ENCODE measurements at regions not wholly inside any gene's neighbourhood (a gene's known extent, or its start where the extent isn't known, plus 50 kb on each side); places are given as distances from the start of the nearest gene placed in this dataset.
"Not testable (repeated sequence)": the region's sequence is repeated elsewhere in the genome, so short reads cannot be mapped to it uniquely, and the experiment has no call there.

DNA sequence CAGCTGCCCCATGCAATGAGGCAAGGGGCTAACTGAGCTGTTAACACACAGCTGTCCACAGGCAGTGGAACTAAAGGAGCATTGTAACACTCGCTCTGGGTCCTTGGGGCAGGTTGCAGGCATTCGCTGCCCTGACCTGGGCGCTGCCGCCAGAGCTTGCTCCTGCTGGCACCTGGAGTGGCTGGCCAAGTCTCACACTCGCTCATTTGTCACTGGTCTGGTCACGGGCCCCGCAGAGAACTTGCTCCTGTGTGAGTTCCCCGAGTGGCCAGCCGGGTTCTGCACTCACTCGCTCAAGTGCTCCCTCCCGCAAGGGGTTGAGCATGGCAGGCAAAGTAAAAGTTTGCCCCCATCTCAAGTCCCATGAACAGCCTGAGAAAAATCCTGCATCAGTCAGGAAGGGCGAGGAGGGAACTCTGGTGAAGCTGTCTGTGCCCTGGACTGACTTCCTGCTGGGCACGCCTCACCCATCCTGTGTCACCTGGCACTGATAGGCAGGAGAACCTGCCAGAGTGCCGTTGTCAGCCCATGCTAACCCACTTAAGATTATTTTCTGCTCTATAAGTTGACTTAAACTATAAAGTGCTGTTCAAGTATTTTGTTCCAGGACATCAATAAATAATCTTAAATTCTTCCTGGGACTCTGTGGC, 934.8 kb upstream of the GYPC start:
- no peak for DNase-seq

DNA sequence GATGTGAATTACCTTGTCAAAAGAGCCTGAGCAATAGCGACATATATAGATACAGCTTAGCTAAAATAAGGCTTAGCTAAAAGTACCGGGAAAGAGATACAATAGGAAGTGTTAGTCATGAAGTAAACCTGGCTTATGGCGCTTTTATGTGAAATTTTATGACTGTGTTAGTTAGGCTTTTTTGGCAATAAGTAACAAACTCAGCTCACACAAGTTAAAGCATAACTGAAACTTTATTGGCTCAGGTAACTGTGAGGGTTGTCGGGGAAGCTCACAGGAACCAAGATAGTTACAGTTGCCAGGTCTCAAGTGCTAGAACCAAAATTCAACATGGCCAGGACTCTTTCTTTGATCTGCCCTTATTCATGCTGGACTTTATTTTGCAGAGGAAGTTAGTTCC, 925.0 kb upstream of the GYPC start:
- DNase-seq = no peak

- DNase-seq = no peak
Observed at GRCh38 chr2:125736306-125736705, 919.7 kb upstream of the GYPC start.

GRCh38 chr2:125745514-125745913, 910.4 kb upstream of the GYPC start:
- no peak for DNase-seq

DNA sequence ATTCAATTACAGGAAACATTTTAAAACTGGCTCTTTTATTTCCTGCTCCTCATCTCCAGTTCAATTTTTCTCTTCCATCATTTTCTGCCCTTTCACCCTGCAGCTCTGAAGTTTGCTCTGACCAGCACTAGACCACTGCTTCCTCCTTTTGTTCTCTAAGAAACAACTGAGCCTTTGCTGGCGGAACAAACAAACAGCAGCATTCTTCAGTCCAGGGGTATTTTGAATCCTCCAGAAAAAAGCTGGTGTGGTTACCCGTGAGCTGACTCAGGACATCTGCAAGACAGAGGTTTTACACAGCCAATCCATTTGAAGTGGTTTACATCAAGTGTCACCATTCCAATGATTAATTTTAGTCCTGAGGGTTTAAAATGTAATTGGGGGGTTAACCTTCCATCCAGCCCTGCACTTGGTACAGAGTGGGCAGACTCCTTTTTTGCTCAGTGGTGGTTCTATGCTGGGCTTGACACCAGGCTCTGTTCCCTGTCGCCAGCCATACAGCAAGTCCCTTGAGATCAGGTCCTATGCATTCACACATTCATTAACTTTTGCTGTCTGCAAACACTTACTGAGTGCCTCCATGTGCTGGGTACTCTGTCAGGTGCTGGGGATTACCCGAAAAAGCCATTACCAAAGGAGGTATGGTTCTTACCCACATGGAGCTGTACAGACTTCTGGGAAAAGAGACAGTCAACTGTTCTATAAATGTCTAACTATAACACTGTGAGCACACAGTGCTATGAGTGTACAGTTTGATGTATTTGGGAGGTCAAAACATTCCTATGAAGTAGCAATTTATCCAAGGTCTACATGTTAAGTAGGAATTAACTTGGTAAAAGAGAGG, 909.4 kb upstream of the GYPC start:
- DNase-seq = no peak

DNA sequence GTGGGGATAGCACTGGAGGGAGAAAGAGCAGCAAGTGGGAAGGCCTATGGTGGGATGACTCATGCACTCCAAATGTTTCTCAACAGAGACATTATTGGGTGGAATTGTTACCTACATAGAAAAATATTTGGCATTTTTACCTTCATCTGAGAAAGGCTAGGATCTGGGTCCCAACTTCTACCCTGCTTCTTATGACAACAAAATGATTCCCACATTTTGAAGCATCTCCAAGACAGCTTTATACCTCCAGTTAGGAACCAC, 908.9 kb upstream of the GYPC start:
- DNase-seq = no peak

DNA sequence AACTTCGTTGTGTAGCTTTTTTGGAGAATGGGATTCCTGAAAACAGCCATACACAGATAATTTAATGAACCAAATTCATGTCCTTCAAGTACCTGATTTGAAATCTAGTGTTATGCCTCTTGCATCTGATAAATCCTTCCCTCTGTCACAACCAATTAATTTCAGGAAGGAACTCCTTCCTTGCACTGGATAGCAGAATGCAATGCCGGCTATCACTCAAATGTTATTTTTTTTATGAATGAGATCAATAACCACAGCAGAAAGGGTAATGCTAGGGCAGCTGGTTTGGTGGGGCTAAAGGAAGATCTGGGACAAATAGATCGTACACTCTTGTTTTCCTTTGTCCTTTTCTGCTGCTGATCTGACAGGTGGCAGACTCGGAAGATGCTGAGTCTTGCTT, 899.5 kb upstream of the GYPC start:
- no peak for DNase-seq

DNA sequence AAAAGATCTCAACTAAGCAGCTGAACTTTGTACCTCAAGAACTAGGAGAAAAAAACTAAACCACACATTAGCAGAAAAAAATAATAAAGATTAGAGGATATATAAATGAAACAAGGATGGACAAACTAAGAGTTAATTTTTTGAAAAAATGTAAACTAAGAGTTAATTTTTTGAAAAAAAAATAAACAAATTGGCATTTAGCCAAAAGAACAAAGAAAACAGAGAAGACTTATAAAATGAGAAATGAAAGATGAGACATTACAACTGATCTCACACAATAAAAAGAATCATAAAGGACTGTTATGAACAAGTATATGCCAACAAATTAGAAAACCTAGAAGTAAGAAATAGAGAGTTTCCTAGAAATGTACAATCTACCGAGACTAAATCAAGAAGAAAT, 859.2 kb upstream of the GYPC start:
- DNase-seq = no peak

DNA sequence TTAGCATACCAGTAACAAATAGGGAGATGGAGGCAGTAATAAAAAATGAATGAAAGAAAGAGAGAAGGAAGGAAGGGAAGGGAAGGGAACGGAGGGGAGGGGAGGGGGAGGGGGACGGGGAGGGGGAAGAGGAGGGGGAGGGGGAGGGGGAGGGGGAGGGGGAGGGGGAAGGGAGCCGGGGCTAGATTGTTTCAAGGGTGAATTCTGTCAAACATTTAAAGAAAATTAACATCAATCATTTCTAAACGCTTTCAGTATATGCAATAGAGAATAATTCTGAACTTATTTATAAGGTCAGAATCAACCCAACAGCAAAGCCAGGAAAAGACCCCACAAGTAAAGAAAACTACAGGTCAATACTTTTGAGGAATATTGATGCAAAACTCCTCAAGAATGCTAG, 858.8 kb upstream of the GYPC start:
- no peak for DNase-seq

DNA sequence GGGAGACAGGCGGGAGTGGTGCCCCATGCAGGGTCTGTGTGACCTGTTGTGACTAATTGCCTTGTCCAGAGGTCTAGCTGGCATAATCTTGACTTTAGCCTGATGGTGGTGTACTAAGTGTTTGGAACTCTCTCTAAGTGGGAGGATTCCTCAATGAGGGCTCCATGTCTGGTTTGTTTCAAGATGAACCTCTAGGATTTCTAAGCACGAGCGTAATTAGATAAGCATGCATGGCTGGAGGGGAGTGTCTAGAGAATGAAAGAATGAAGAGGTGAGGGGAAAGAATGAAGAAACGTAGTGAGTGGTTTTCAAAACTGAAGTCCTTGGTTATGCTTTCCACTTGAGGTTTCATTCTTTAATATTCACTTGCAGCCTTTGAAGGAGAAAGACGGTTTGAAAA, 833.2 kb upstream of the GYPC start:
- DNase-seq = no peak

DNA sequence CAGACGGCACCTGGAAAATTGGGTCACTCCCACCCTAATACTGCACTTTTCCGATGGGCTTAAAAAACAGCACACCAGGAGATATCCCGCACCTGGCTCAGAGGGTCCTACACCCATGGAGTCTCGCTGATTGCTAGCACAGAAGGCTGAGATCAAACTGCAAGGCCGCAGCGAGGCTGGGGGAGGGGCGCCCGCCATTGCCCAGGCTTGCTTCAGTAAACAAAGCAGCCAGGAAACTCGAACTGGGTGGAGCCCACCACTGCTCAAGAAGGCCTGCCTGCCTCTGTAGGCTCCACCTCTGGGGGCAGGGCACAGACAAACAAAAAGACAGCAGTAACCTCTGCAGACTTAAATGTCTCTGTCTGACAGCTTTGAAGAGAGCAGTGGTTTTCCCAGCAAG, 830.2 kb upstream of the GYPC start:
- DNase-seq = not testable (repeated sequence)

- no peak for DNase-seq
Observed at GRCh38 chr2:125837128-125837527, 818.8 kb upstream of the GYPC start.

GRCh38 chr2:125837611-125838010, 818.3 kb upstream of the GYPC start:
- no peak for DNase-seq

DNA sequence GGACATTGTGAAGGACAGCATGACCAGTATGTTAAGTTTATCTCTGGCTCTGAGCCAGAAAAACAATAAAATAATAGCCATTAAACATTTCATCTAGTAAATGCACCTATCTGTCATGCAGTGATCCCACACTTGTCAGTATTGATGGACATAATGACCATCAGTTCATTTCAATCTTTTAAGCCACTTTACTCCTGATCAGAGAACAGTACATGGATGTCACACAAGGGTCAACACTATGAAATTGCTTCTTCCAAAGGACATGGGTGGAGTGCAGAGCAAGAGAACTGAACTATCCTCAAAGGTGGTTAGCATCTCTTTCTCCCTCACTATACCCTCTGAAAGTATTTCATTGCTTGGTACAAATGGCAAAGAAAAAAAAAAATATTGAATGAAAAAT, 816.0 kb upstream of the GYPC start:
- DNase-seq = no peak

DNA sequence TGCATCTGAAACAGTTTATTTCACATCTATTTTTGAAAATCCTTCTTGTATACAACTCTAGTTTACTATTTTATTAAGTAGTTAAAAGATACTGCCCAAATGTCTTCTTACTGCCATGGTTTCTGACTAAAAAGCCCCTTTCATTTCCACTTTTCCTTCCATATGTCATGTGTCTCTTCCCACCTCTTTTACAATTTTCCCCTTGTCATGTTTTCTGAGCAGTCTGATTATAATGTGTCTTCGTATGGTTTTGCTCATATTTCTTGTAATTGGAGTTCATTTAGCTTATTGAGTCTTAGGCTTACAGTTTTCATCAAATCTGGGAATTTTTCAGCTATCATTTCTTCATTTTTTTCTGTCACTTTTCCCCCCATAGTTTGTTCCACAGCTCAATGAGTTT, 813.9 kb upstream of the GYPC start:
- no peak for DNase-seq

GRCh38 chr2:125850541-125850940, 805.4 kb upstream of the GYPC start:
- no peak for DNase-seq

- no peak for DNase-seq
Observed at GRCh38 chr2:125852364-125852763, 803.6 kb upstream of the GYPC start.

GRCh38 chr2:125853626-125854025, 802.3 kb upstream of the GYPC start:
- no peak for DNase-seq

- DNase-seq = no peak
Observed at GRCh38 chr2:125855204-125855603, 800.8 kb upstream of the GYPC start.

DNA sequence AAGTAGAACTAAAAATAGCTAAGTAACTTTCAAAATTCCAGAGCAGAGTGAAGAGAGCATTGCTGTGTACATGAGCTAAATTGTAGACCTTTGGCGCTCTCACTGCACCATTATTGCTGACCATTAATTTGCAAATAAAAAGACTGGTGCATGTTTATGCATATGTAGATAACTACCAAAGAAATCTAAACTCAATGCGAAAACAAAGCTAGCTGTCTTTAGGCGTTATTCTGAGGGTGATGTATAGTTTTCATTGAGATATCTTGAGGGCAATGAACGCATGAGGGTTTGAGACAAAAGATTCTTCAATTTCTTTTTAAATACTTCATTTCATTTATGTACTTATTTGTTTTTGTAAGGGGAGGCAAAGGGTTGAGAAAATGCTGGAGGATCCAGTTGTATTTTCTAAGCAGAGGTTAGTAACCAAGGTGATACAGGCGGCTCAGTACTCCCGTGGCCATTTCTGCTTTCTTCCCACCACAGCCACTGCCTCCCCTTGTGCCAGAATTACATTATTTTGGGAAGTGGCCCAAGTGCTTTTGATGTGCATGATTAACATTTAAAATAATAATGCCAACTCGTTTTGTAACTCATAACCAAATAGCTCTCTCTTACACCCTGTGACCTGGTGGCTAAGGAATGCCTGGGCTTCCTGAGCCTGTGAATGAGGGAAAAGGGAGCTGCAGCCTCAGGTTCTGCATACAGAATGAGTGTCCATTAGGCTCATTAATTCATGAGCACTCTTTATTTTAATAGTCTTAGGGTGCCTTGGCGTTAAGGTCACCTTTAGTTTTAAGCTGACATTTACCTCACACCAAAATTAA, 797.8 kb upstream of the GYPC start:
- no peak for DNase-seq

- DNase-seq = no peak
Observed at GRCh38 chr2:125861461-125861860, 794.5 kb upstream of the GYPC start.

DNA sequence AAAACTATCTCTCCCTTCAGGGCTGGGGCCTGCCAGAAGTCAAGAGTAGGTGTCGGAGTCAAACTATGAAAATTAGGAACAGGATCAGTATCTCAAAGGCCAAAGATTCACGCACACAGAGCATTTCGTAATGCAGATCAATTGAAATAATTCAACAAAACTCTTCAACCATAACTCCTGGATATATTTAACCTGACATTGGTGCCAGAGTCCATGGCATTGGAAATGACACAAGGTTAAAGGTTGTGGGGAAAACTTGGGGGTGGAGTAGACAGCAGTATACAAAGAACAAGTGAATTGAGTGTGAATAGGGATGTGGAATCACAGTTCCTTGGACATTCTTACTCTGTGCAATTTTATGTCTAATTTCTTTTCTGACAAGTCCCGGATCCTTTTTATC, 788.0 kb upstream of the GYPC start:
- DNase-seq = no peak

- no peak for DNase-seq
Observed at GRCh38 chr2:125870264-125870663, 785.7 kb upstream of the GYPC start.

GRCh38 chr2:125870746-125871145, 785.2 kb upstream of the GYPC start:
- DNase-seq = no peak
